ENCODE measurements at regions not wholly inside any gene's neighbourhood (a gene's known extent, or its start where the extent isn't known, plus 50 kb on each side); places are given as distances from the start of the nearest gene placed in this dataset.

- TF ChIP-seq CTCF (IDR thresholded peaks at IDR 0.05; ENCODE audit: extremely low read depth, missing control alignments) = no peak
- no peak for DNase-seq (ENCODE audit: low spot score)
These were observed 804.8 kb upstream of the IGFBP3 start for GRCh38 chr7:46725838-46726237.

DNA sequence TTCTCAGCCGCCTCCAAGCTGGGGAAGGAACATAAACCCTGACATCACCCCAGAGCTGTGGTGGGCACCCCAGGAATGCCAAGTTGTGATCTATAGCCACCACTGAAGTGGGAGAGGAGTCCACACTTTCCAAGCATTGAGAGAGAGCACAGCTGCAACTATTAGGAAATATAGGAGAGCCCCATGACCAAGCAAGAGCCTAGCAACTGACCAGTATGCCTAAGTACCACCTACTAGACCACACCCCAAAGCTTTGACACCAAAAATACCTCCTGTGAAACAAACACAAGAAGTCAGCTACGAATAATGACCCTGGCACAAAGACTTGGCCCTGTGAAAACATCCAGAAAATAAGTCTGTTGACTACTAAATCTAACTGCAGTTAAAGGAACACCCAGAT, 804.1 kb upstream of the IGFBP3 start:
- no peak for DNase-seq (ENCODE audit: low spot score)

DNA sequence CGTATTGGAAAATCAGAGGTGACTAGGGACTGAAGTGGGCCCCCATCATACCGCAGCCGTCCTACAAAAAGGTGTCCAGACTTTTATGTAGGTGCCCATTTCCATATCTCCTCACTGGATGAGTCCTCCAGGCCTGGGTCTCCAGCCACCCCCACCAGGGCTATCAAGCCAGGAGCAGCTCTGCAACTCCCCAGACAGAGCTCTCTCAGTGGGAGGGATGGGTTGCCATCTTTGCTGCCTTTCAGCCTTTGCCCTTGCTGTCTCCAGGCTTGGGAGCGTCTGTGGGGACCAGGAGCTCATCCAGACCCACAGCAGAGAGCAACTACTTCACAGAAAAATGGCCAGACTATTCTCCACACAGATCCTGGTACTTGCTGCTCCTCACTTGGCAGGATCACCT, 802.7 kb upstream of the IGFBP3 start:
- no peak for DNase-seq (ENCODE audit: low spot score)
- TF ChIP-seq CTCF (IDR thresholded peaks at IDR 0.05; ENCODE audit: extremely low read depth, missing control alignments) = no peak

More for the DNA sequence above, 804.1 kb upstream of the IGFBP3 start:
- no peak for TF ChIP-seq CTCF (IDR thresholded peaks at IDR 0.05; ENCODE audit: extremely low read depth, missing control alignments)

GRCh38 chr7:46723003-46723402, 801.9 kb upstream of the IGFBP3 start:
- TF ChIP-seq CTCF (IDR thresholded peaks at IDR 0.05; ENCODE audit: extremely low read depth, missing control alignments) = no peak
- no peak for DNase-seq (ENCODE audit: low spot score)

GRCh38 chr7:46720761-46721160, 799.7 kb upstream of the IGFBP3 start:
- no peak for TF ChIP-seq CTCF (IDR thresholded peaks at IDR 0.05; ENCODE audit: extremely low read depth, missing control alignments)
- DNase-seq (ENCODE audit: low spot score) = no peak

GRCh38 chr7:46719616-46720015, 798.5 kb upstream of the IGFBP3 start:
- no peak for DNase-seq (ENCODE audit: low spot score)
- TF ChIP-seq CTCF (IDR thresholded peaks at IDR 0.05; ENCODE audit: extremely low read depth, missing control alignments) = no peak

- DNase-seq (ENCODE audit: low spot score) = no peak
- no peak for TF ChIP-seq CTCF (IDR thresholded peaks at IDR 0.05; ENCODE audit: extremely low read depth, missing control alignments)
These were observed 795.9 kb upstream of the IGFBP3 start for GRCh38 chr7:46716926-46717325.
